HG02763 (cell line): ENCODE measurements at regions not wholly inside any gene's neighbourhood (a gene's known extent, or its start where the extent isn't known, plus 50 kb on each side); places are given as distances from the start of the nearest gene placed in this dataset.
"Not testable (repeated sequence)": the region's sequence is repeated elsewhere in the genome, so short reads cannot be mapped to it uniquely, and the experiment has no call there.

Source experiments
- ATAC-seq: cut with Tn5 transposase; IDR thresholded peaks from one replicate; pipeline ENCODE4 v1.9.1; 2021; ENCODE audit warnings: mild to moderate bottlenecking, moderate library complexity; ENCODE audit not compliant: unreplicated experiment

- peak; percentile 38 for ATAC-seq
Observed at GRCh38 chr10:38356527-38356926, 262.4 kb downstream of the ZNF37A start.

- not testable (repeated sequence) for ATAC-seq
Observed at GRCh38 chr10:38362514-38362913, 268.4 kb downstream of the ZNF37A start.

- not testable (repeated sequence) for ATAC-seq
Observed at GRCh38 chr10:38364073-38364472, 269.9 kb downstream of the ZNF37A start.

- ATAC-seq = not testable (repeated sequence)
Observed at GRCh38 chr10:38365917-38366316, 271.8 kb downstream of the ZNF37A start.

GRCh38 chr10:38383800-38384199 is 289.7 kb downstream of the ZNF37A start:
- not testable (repeated sequence) for ATAC-seq

- ATAC-seq = not testable (repeated sequence)
Observed at GRCh38 chr10:38386869-38387268, 292.7 kb downstream of the ZNF37A start.

- ATAC-seq = not testable (repeated sequence)
Observed at GRCh38 chr10:38390725-38391124, 296.6 kb downstream of the ZNF37A start.

- ATAC-seq = not testable (repeated sequence)
Observed at GRCh38 chr10:38395465-38395864, 301.3 kb downstream of the ZNF37A start.

GRCh38 chr10:38396178-38396954 is 302.2 kb downstream of the ZNF37A start:
- ATAC-seq = peak; percentile 58

- not testable (repeated sequence) for ATAC-seq
Observed at GRCh38 chr10:38401565-38401964, 307.4 kb downstream of the ZNF37A start.

GRCh38 chr10:38402442-38403346 is 308.6 kb downstream of the ZNF37A start:
- ATAC-seq = peak; percentile 99

GRCh38 chr10:38403347-38404117 is 309.4 kb downstream of the ZNF37A start:
- not testable (repeated sequence) for ATAC-seq

- not testable (repeated sequence) for ATAC-seq
Observed at GRCh38 chr10:38423634-38424033, 329.5 kb downstream of the ZNF37A start.

- not testable (repeated sequence) for ATAC-seq
Observed at GRCh38 chr10:38430242-38430641, 336.1 kb downstream of the ZNF37A start.

GRCh38 chr10:38437359-38437758 is 343.2 kb downstream of the ZNF37A start:
- not testable (repeated sequence) for ATAC-seq

GRCh38 chr10:38448614-38449355 is 354.6 kb downstream of the ZNF37A start:
- ATAC-seq = not testable (repeated sequence)

- not testable (repeated sequence) for ATAC-seq
Observed at GRCh38 chr10:38449618-38450017, 355.5 kb downstream of the ZNF37A start.

- not testable (repeated sequence) for ATAC-seq
Observed at GRCh38 chr10:38450372-38451057, 356.4 kb downstream of the ZNF37A start.

- ATAC-seq = not testable (repeated sequence)
Observed at GRCh38 chr10:38451306-38451967, 357.3 kb downstream of the ZNF37A start.
